ENCODE measurements at regions not wholly inside any gene's neighbourhood (a gene's known extent, or its start where the extent isn't known, plus 50 kb on each side); places are given as distances from the start of the nearest gene placed in this dataset.

DNA sequence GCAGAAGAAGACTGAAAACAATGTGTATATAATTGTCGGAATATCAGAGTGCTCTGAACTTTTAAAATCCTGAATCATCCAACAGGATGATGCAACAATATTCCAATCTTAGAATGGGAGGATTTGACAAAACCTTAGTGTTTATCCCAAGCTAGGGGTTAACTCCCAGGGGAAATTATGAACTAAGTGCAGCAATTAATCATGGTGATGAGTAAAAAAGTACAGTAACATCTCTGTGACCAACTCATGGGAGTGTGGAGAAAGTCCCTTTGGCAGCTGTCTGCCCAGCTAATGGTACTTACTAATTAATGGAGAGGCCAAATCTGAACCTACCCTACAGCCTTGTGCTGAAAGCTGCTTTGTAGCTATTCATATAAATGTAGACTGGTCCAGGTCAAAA lies 257.6 kb upstream of the DDX53 start:
- Histone ChIP-seq H3K4me1 (ENCODE audit: insufficient read depth, low read length) (no peaks in the 10 kb centered on the region), H3K18ac (ENCODE audit: insufficient read length, low read depth, low read length) (no peak overlapping the region), H3K9ac (ENCODE audit: extremely low read depth, insufficient read length, low read length) (no peak overlapping the region), H3K9me3 (ENCODE audit: control insufficient read depth, low read depth, low read length) (no peaks in the 10 kb centered on the region), H3T11ph (ENCODE audit: low read length) (no peak overlapping the region), H3K4ac (ENCODE audit: low read depth, low read length) (no peak overlapping the region), H3K56ac (ENCODE audit: insufficient read length, low read depth, low read length) (no peak overlapping the region), H3K79me1 (ENCODE audit: insufficient read depth, low read depth, low read length, poor library complexity, severe bottlenecking) (no peaks in the 10 kb centered on the region), H2BK12ac (ENCODE audit: insufficient read length, low read depth, low read length) (no peak overlapping the region), H3K4me2 (ENCODE audit: insufficient read depth, insufficient read length, low read length) (no peak overlapping the region), H3K27me3 (ENCODE audit: insufficient read depth, low read length) (no peaks in the 10 kb centered on the region), H3K23me2 (ENCODE audit: insufficient read length, low read depth, low read length, poor library complexity, severe bottlenecking) (no peaks in the 10 kb centered on the region), H2BK120ac (ENCODE audit: low read depth, low read length, poor library complexity, severe bottlenecking) (no peak overlapping the region), H4K91ac (ENCODE audit: insufficient read length, low read depth, low read length) (no peak overlapping the region), H3K14ac (ENCODE audit: insufficient read depth, low read length) (no peak overlapping the region), H2AK5ac (ENCODE audit: insufficient read length, low read length) (no peak overlapping the region), H2BK15ac (ENCODE audit: low read depth, low read length) (no peak overlapping the region), H2BK20ac (ENCODE audit: low read depth, low read length, poor library complexity, severe bottlenecking) (no peak overlapping the region), H2AFZ (ENCODE audit: low read length) (no peak overlapping the region), H4K8ac (replicated peaks; ENCODE audit: insufficient read length, low read depth, low read length) (no peak overlapping the region), H4K5ac (ENCODE audit: insufficient read length, low read depth, low read length) (no peak overlapping the region), H3K79me2 (ENCODE audit: insufficient read depth, low read length) (no peaks in the 10 kb centered on the region), H4K20me1 (ENCODE audit: control insufficient read depth, insufficient read depth, insufficient read length) (no peaks in the 10 kb centered on the region), H3K27ac (ENCODE audit: insufficient read length, low read depth, low read length) (no peak overlapping the region), H3K23ac (ENCODE audit: insufficient read length, low read depth, low read length) (no peak overlapping the region), H2BK5ac (ENCODE audit: insufficient read length, low read length) (no peak overlapping the region)
- H3K27ac Mint-ChIP-seq: no peak overlapping the region
- H3K27me3 Mint-ChIP-seq (ENCODE audit: low read depth): no peaks in the 10 kb centered on the region
- H3K36me3 Mint-ChIP-seq (ENCODE audit: insufficient read depth in 1 of 3, low read depth in 3 of 3): no peaks in the 10 kb centered on the region; a peak in 1 of 7 replicates
- DNase-seq: no peak
- no peak for TF ChIP-seq CTCF (conservative IDR thresholded peaks at IDR 0.05)
- no CpG with 5 or more reads among the region's 1 CpG for WGBS (ENCODE audit: extremely low coverage, insufficient read length, low lambda C conversion rate)
- H3K9me3 Mint-ChIP-seq: peaks cover 3 to 17% of the 10 kb centered on the region in 2 experiments; a peak in 4 of 5 replicates
- no peak overlapping the region for H3K4me3 Mint-ChIP-seq
- no peaks in the 10 kb centered on the region for H3K4me1 Mint-ChIP-seq
